ENCODE measurements at regions not wholly inside any gene's neighbourhood (a gene's known extent, or its start where the extent isn't known, plus 50 kb on each side); places are given as distances from the start of the nearest gene placed in this dataset.
A peak's percentile ranks its signal among the peaks of the same experiment; 100 is the strongest.
"Not testable (repeated sequence)": the region's sequence is repeated elsewhere in the genome, so short reads cannot be mapped to it uniquely, and the experiment has no call there.

- not testable (repeated sequence) for DNase-seq (ENCODE audit: low spot score)
These were observed 53.6 kb upstream of the MAPK10 start for GRCh38 chr4:86413426-86413825.

GRCh38 chr4:86414686-86415085 is 54.8 kb upstream of the MAPK10 start:
- DNase-seq (ENCODE audit: low spot score), result no peak

GRCh38 chr4:86416081-86416480 is 56.2 kb upstream of the MAPK10 start:
- no peak for DNase-seq (ENCODE audit: low spot score)

GRCh38 chr4:86421461-86421860 is 61.6 kb upstream of the MAPK10 start:
- DNase-seq (ENCODE audit: low spot score), result no peak

- no peak for DNase-seq (ENCODE audit: low spot score)
These were observed 71.8 kb upstream of the MAPK10 start for GRCh38 chr4:86431543-86432116.

- DNase-seq (ENCODE audit: low spot score), result no peak
These were observed 72.8 kb upstream of the MAPK10 start for GRCh38 chr4:86432559-86433134.

GRCh38 chr4:86439293-86439692 is 79.4 kb upstream of the MAPK10 start:
- no peak for DNase-seq (ENCODE audit: low spot score)

GRCh38 chr4:86441175-86441936 is 81.5 kb upstream of the MAPK10 start:
- no peak for DNase-seq (ENCODE audit: low spot score)

- DNase-seq (ENCODE audit: low spot score), result no peak
These were observed 83.0 kb upstream of the MAPK10 start for GRCh38 chr4:86442881-86443280.

- DNase-seq (ENCODE audit: low spot score), result no peak
These were observed 83.6 kb upstream of the MAPK10 start for GRCh38 chr4:86443495-86443894.

- DNase-seq (ENCODE audit: low spot score), result no peak
These were observed 87.1 kb upstream of the MAPK10 start for GRCh38 chr4:86446996-86447395.

- no peak for DNase-seq (ENCODE audit: low spot score)
These were observed 89.0 kb upstream of the MAPK10 start for GRCh38 chr4:86448871-86449270.

- DNase-seq (ENCODE audit: low spot score), result no peak
These were observed 90.1 kb upstream of the MAPK10 start for GRCh38 chr4:86449746-86450588.

- DNase-seq (ENCODE audit: low spot score), result no peak
These were observed 91.0 kb upstream of the MAPK10 start for GRCh38 chr4:86450861-86451260.

- peak; percentile 41 for DNase-seq (ENCODE audit: low spot score)
These were observed 91.9 kb upstream of the MAPK10 start for GRCh38 chr4:86451560-86452330.

GRCh38 chr4:86452422-86452891 is 92.6 kb upstream of the MAPK10 start:
- no peak for DNase-seq (ENCODE audit: low spot score)

GRCh38 chr4:86452924-86453531 is 93.2 kb upstream of the MAPK10 start:
- DNase-seq (ENCODE audit: low spot score), result peak; percentile 22

- DNase-seq (ENCODE audit: low spot score), result not testable (repeated sequence)
These were observed 93.8 kb upstream of the MAPK10 start for GRCh38 chr4:86453611-86454072.

- DNase-seq (ENCODE audit: low spot score), result no peak
These were observed 102.0 kb upstream of the MAPK10 start for GRCh38 chr4:86461849-86462248.

- DNase-seq (ENCODE audit: low spot score), result no peak
These were observed 112.6 kb upstream of the MAPK10 start for GRCh38 chr4:86472377-86473019.

- not testable (repeated sequence) for DNase-seq (ENCODE audit: low spot score)
These were observed 116.0 kb upstream of the PTPN13 start for GRCh38 chr4:86478151-86478550.
